ENCODE measurements at regions not wholly inside any gene's neighbourhood (a gene's known extent, or its start where the extent isn't known, plus 50 kb on each side); places are given as distances from the start of the nearest gene placed in this dataset.

DNA sequence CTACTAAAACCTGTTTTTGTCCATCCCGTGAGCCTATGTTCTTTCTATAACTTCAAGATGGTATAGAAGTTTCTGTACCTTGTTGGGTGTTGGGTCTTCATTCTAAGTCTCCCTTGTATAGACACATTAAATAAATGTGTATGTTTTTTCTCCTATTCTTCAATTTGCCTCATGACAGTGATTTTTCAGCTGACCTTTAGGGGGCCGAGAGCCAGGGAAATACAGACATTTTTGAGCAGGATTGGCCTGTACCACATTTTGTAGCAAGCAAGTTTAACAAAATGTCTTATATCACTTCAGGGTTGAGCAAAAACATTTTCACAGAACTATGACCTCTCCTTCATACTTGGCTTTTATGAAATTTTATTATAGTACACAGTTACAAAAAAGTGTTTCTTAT lies 495.4 kb upstream of the CDH7 start:
- TF ChIP-seq EZH2 (IDR thresholded peaks at IDR 0.05; ENCODE audit: low read length, unreplicated experiment): no peak
- TF ChIP-seq, protein P1, sequence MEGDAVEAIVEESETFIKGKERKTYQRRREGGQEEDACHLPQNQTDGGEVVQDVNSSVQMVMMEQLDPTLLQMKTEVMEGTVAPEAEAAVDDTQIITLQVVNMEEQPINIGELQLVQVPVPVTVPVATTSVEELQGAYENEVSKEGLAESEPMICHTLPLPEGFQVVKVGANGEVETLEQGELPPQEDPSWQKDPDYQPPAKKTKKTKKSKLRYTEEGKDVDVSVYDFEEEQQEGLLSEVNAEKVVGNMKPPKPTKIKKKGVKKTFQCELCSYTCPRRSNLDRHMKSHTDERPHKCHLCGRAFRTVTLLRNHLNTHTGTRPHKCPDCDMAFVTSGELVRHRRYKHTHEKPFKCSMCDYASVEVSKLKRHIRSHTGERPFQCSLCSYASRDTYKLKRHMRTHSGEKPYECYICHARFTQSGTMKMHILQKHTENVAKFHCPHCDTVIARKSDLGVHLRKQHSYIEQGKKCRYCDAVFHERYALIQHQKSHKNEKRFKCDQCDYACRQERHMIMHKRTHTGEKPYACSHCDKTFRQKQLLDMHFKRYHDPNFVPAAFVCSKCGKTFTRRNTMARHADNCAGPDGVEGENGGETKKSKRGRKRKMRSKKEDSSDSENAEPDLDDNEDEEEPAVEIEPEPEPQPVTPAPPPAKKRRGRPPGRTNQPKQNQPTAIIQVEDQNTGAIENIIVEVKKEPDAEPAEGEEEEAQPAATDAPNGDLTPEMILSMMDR (conservative IDR thresholded peaks at IDR 0.05; ENCODE audit: low read depth, low read length): peak; percentile 31; the same call in 1 of the 2 replicates

Measured in PC-3 (cell line).